Glutamatergic neuron (in vitro differentiated cells): ENCODE measurements at regions not wholly inside any gene's neighbourhood (a gene's known extent, or its start where the extent isn't known, plus 50 kb on each side); places are given as distances from the start of the nearest gene placed in this dataset.

Experiments used
- DNase-seq: peaks from one replicate; pipeline ENCODE4 v3.0.0; 2022
- H3K27ac Mint-ChIP-seq: one replicate; pipeline ENCODE4 v1.8.0; 2020; ENCODE audit warnings: mild to moderate bottlenecking, mixed read lengths, inconsistent platforms; ENCODE audit not compliant: unreplicated experiment
- H3K27me3 Mint-ChIP-seq: one replicate; pipeline ENCODE4 v1.8.0; 2020; ENCODE audit warnings: mild to moderate bottlenecking, moderate library complexity, mixed read lengths, inconsistent platforms; ENCODE audit not compliant: unreplicated experiment
- H3K36me3 Mint-ChIP-seq: one replicate; pipeline ENCODE4 v1.8.0; 2020; ENCODE audit warnings: mild to moderate bottlenecking, mixed read lengths, inconsistent platforms; ENCODE audit not compliant: unreplicated experiment
- H3K4me1 Mint-ChIP-seq: one replicate; pipeline ENCODE4 v1.8.0; 2020; ENCODE audit warnings: mild to moderate bottlenecking, low read depth, mixed read lengths, inconsistent platforms; ENCODE audit not compliant: unreplicated experiment
- H3K4me3 Mint-ChIP-seq: one replicate; pipeline ENCODE4 v1.8.0; 2020; ENCODE audit warnings: mild to moderate bottlenecking, mixed read lengths, inconsistent platforms; ENCODE audit not compliant: unreplicated experiment
- H3K9me3 Mint-ChIP-seq: one replicate; pipeline ENCODE4 v1.8.0; 2020; ENCODE audit warnings: mild to moderate bottlenecking, moderate library complexity, mixed read lengths, inconsistent platforms; ENCODE audit not compliant: unreplicated experiment
- CTCF ChIP-seq: fragments of 200-600 bp; sonication (generic); IDR thresholded peaks from one replicate; pipeline ENCODE4 v1.5.0; 2021; ENCODE audit not compliant: partially characterized antibody, unreplicated experiment

GRCh38 chr14:84410344-84410743 is 1119.6 kb upstream of the FLRT2 start:
- Mint-ChIP-seq H3K36me3 (no peaks in the 10 kb centered on the region), H3K4me1 (no peaks in the 10 kb centered on the region), H3K4me3 (no peak overlapping the region), H3K27me3 (no peaks in the 10 kb centered on the region), H3K9me3 (peaks cover 3% of the 10 kb centered on the region), H3K27ac (no peak overlapping the region)
- no peak for DNase-seq
- no peak for TF ChIP-seq CTCF

- Mint-ChIP-seq H3K4me3 (no peak overlapping the region), H3K9me3 (no peaks in the 10 kb centered on the region), H3K4me1 (no peaks in the 10 kb centered on the region), H3K36me3 (no peaks in the 10 kb centered on the region), H3K27ac (no peak overlapping the region), H3K27me3 (no peaks in the 10 kb centered on the region)
- DNase-seq = no peak
- no peak for TF ChIP-seq CTCF
Measured at GRCh38 chr14:84420221-84420620, 1109.7 kb upstream of the FLRT2 start.

- no peak overlapping the region for H3K4me3 Mint-ChIP-seq
- H3K36me3 Mint-ChIP-seq = no peaks in the 10 kb centered on the region
- no peak overlapping the region for H3K27ac Mint-ChIP-seq
- no peak for DNase-seq
- TF ChIP-seq CTCF = no peak
- H3K27me3 Mint-ChIP-seq = no peaks in the 10 kb centered on the region
- H3K4me1 Mint-ChIP-seq = no peaks in the 10 kb centered on the region
- no peaks in the 10 kb centered on the region for H3K9me3 Mint-ChIP-seq
Measured at GRCh38 chr14:84421621-84422020, 1108.3 kb upstream of the FLRT2 start.

GRCh38 chr14:84425968-84426367 is 1104.0 kb upstream of the FLRT2 start:
- Mint-ChIP-seq H3K9me3 (no peaks in the 10 kb centered on the region), H3K4me3 (no peak overlapping the region), H3K27me3 (no peaks in the 10 kb centered on the region), H3K36me3 (no peaks in the 10 kb centered on the region), H3K4me1 (no peaks in the 10 kb centered on the region), H3K27ac (no peak overlapping the region)
- no peak for TF ChIP-seq CTCF
- no peak for DNase-seq

GRCh38 chr14:84432676-84433075 is 1097.3 kb upstream of the FLRT2 start:
- peaks cover 21% of the 10 kb centered on the region for H3K4me1 Mint-ChIP-seq
- no peaks in the 10 kb centered on the region for H3K36me3 Mint-ChIP-seq
- no peak for TF ChIP-seq CTCF
- no peaks in the 10 kb centered on the region for H3K9me3 Mint-ChIP-seq
- H3K4me3 Mint-ChIP-seq = no peak overlapping the region
- no peak overlapping the region for H3K27ac Mint-ChIP-seq
- H3K27me3 Mint-ChIP-seq = no peaks in the 10 kb centered on the region
- no peak for DNase-seq
